ENCODE measurements at regions not wholly inside any gene's neighbourhood (a gene's known extent, or its start where the extent isn't known, plus 50 kb on each side); places are given as distances from the start of the nearest gene placed in this dataset.

- DNase-seq, result no peak
- CTCF ChIA-PET, result no interaction called here
- H3K27me3 Mint-ChIP-seq, result no peaks in the 10 kb centered on the region
- no peaks in the 10 kb centered on the region for H3K9me3 Mint-ChIP-seq
- POLR2A ChIA-PET, result no interaction called here
- no peak overlapping the region for H3K4me3 Mint-ChIP-seq
- no peaks in the 10 kb centered on the region for H3K4me1 Mint-ChIP-seq
- H3K36me3 Mint-ChIP-seq (ENCODE audit: low read depth), result no peaks in the 10 kb centered on the region
- no peak overlapping the region for H3K27ac Mint-ChIP-seq
These were observed 544.3 kb downstream of the EFNB2 start for GRCh38 chr13:105991131-105991530.

GRCh38 chr13:105990256-105990958 is 545.1 kb downstream of the EFNB2 start:
- Mint-ChIP-seq H3K9me3 (no peaks in the 10 kb centered on the region), H3K4me1 (no peaks in the 10 kb centered on the region), H3K27ac (no peak overlapping the region), H3K27me3 (no peaks in the 10 kb centered on the region), H3K36me3 (ENCODE audit: low read depth) (no peaks in the 10 kb centered on the region), H3K4me3 (no peak overlapping the region)
- CTCF ChIA-PET, result no interaction called here
- no peak for DNase-seq
- POLR2A ChIA-PET, result no interaction called here

- no peaks in the 10 kb centered on the region for H3K9me3 Mint-ChIP-seq
- H3K27ac Mint-ChIP-seq, result no peak overlapping the region
- POLR2A ChIA-PET, result no interaction called here
- H3K4me3 Mint-ChIP-seq, result no peak overlapping the region
- CTCF ChIA-PET, result no interaction called here
- DNase-seq, result no peak
- no peaks in the 10 kb centered on the region for H3K36me3 Mint-ChIP-seq (ENCODE audit: low read depth)
- no peaks in the 10 kb centered on the region for H3K27me3 Mint-ChIP-seq
- no peaks in the 10 kb centered on the region for H3K4me1 Mint-ChIP-seq
These were observed 550.8 kb downstream of the EFNB2 start for GRCh38 chr13:105984646-105985045.

- ChIA-PET CTCF (no interaction called here), POLR2A (no interaction called here)
- DNase-seq, result no peak
- H3K4me3 Mint-ChIP-seq, result no peak overlapping the region
- H3K9me3 Mint-ChIP-seq, result no peaks in the 10 kb centered on the region
- no peaks in the 10 kb centered on the region for H3K27me3 Mint-ChIP-seq
- H3K36me3 Mint-ChIP-seq (ENCODE audit: low read depth), result no peaks in the 10 kb centered on the region
- H3K27ac Mint-ChIP-seq, result no peak overlapping the region
- H3K4me1 Mint-ChIP-seq, result no peaks in the 10 kb centered on the region
These were observed 551.2 kb downstream of the EFNB2 start for GRCh38 chr13:105984236-105984635.

- H3K27me3 Mint-ChIP-seq, result no peaks in the 10 kb centered on the region
These were observed 553.1 kb downstream of the EFNB2 start for GRCh38 chr13:105982219-105982930.

GRCh38 chr13:105979131-105980011 is 556.1 kb downstream of the EFNB2 start:
- H3K27me3 Mint-ChIP-seq, result no peaks in the 10 kb centered on the region
- H3K27ac Mint-ChIP-seq, result no peak overlapping the region
- ChIA-PET POLR2A (no interaction called here), CTCF (no interaction called here)
- no peaks in the 10 kb centered on the region for H3K4me1 Mint-ChIP-seq
- H3K36me3 Mint-ChIP-seq (ENCODE audit: low read depth), result no peaks in the 10 kb centered on the region
- DNase-seq, result no peak
- H3K9me3 Mint-ChIP-seq, result peaks cover 2% of the 10 kb centered on the region
- no peak overlapping the region for H3K4me3 Mint-ChIP-seq

More at GRCh38 chr13:105982219-105982930, 553.1 kb downstream of the EFNB2 start:
- Mint-ChIP-seq H3K4me3 (no peak overlapping the region), H3K4me1 (no peaks in the 10 kb centered on the region), H3K9me3 (peaks cover 2% of the 10 kb centered on the region), H3K27ac (no peak overlapping the region), H3K36me3 (ENCODE audit: low read depth) (no peaks in the 10 kb centered on the region)
- ChIA-PET CTCF (no interaction called here), POLR2A (no interaction called here)
- no peak for DNase-seq

- no peak overlapping the region for H3K4me3 Mint-ChIP-seq
- H3K9me3 Mint-ChIP-seq, result peaks cover 2% of the 10 kb centered on the region
- no peaks in the 10 kb centered on the region for H3K4me1 Mint-ChIP-seq
- H3K27me3 Mint-ChIP-seq, result no peaks in the 10 kb centered on the region
- POLR2A ChIA-PET, result no interaction called here
- no peaks in the 10 kb centered on the region for H3K36me3 Mint-ChIP-seq (ENCODE audit: low read depth)
- DNase-seq, result no peak
- CTCF ChIA-PET, result no interaction called here
- H3K27ac Mint-ChIP-seq, result no peak overlapping the region
These were observed 561.1 kb downstream of the EFNB2 start for GRCh38 chr13:105974380-105974779.

- H3K4me3 Mint-ChIP-seq, result no peak overlapping the region
- H3K27ac Mint-ChIP-seq, result no peak overlapping the region
- H3K27me3 Mint-ChIP-seq, result no peaks in the 10 kb centered on the region
- CTCF ChIA-PET, result no interaction called here
- no peaks in the 10 kb centered on the region for H3K4me1 Mint-ChIP-seq
- H3K9me3 Mint-ChIP-seq, result peaks cover 2% of the 10 kb centered on the region
- POLR2A ChIA-PET, result no interaction called here
- no peak for DNase-seq
- no peaks in the 10 kb centered on the region for H3K36me3 Mint-ChIP-seq (ENCODE audit: low read depth)
These were observed 562.5 kb downstream of the EFNB2 start for GRCh38 chr13:105972811-105973590.

GRCh38 chr13:105972306-105972721 is 563.1 kb downstream of the EFNB2 start:
- Mint-ChIP-seq H3K27me3 (no peaks in the 10 kb centered on the region), H3K36me3 (ENCODE audit: low read depth) (no peaks in the 10 kb centered on the region), H3K4me1 (no peaks in the 10 kb centered on the region), H3K27ac (no peak overlapping the region), H3K9me3 (no peaks in the 10 kb centered on the region), H3K4me3 (no peak overlapping the region)
- CTCF ChIA-PET, result no interaction called here
- no peak for DNase-seq
- POLR2A ChIA-PET, result no interaction called here

- H3K4me1 Mint-ChIP-seq, result no peaks in the 10 kb centered on the region
- H3K36me3 Mint-ChIP-seq (ENCODE audit: low read depth), result no peaks in the 10 kb centered on the region
- ChIA-PET CTCF (no interaction called here), POLR2A (no interaction called here)
- no peak overlapping the region for H3K27ac Mint-ChIP-seq
- no peak overlapping the region for H3K4me3 Mint-ChIP-seq
- H3K9me3 Mint-ChIP-seq, result no peaks in the 10 kb centered on the region
- DNase-seq, result no peak
- H3K27me3 Mint-ChIP-seq, result no peaks in the 10 kb centered on the region
These were observed 563.7 kb downstream of the EFNB2 start for GRCh38 chr13:105971738-105972137.

- no peak for DNase-seq
- Mint-ChIP-seq H3K4me1 (no peaks in the 10 kb centered on the region), H3K27ac (no peak overlapping the region), H3K4me3 (no peak overlapping the region), H3K36me3 (ENCODE audit: low read depth) (no peaks in the 10 kb centered on the region), H3K27me3 (no peaks in the 10 kb centered on the region), H3K9me3 (no peaks in the 10 kb centered on the region)
- POLR2A ChIA-PET, result no interaction called here
- CTCF ChIA-PET, result no interaction called here
These were observed 564.1 kb downstream of the EFNB2 start for GRCh38 chr13:105971312-105971711.

GRCh38 chr13:105969761-105970160 is 565.7 kb downstream of the EFNB2 start:
- Mint-ChIP-seq H3K4me1 (no peaks in the 10 kb centered on the region), H3K9me3 (no peaks in the 10 kb centered on the region), H3K4me3 (no peak overlapping the region), H3K27ac (no peak overlapping the region), H3K27me3 (no peaks in the 10 kb centered on the region), H3K36me3 (ENCODE audit: low read depth) (no peaks in the 10 kb centered on the region)
- ChIA-PET CTCF (no interaction called here), POLR2A (no interaction called here)
- DNase-seq, result no peak

- no peak overlapping the region for H3K4me3 Mint-ChIP-seq
- DNase-seq, result no peak
- no peak overlapping the region for H3K27ac Mint-ChIP-seq
- no peaks in the 10 kb centered on the region for H3K36me3 Mint-ChIP-seq (ENCODE audit: low read depth)
- H3K4me1 Mint-ChIP-seq, result no peaks in the 10 kb centered on the region
- no peaks in the 10 kb centered on the region for H3K27me3 Mint-ChIP-seq
- ChIA-PET CTCF (no interaction called here), POLR2A (no interaction called here)
- no peaks in the 10 kb centered on the region for H3K9me3 Mint-ChIP-seq
These were observed 569.6 kb downstream of the EFNB2 start for GRCh38 chr13:105965910-105966309.
